IPS DF 19.7 (cell line): ENCODE measurements at regions not wholly inside any gene's neighbourhood (a gene's known extent, or its start where the extent isn't known, plus 50 kb on each side); places are given as distances from the start of the nearest gene placed in this dataset.

Source experiments
- DNase-seq: peaks from one replicate; pipeline ENCODE4 v3.0.0-alpha.2; 2013; ENCODE audit warnings: low read depth, low spot score

GRCh38 chr5:125823572-125823971 is 599.6 kb upstream of the GRAMD2B start:
- no peak for DNase-seq

- DNase-seq = no peak
These were observed 597.0 kb upstream of the GRAMD2B start for GRCh38 chr5:125826214-125826613.

- no peak for DNase-seq
These were observed 593.9 kb upstream of the GRAMD2B start for GRCh38 chr5:125829349-125829748.

- DNase-seq = no peak
These were observed 589.8 kb upstream of the GRAMD2B start for GRCh38 chr5:125833398-125833797.

GRCh38 chr5:125834438-125835115 is 588.6 kb upstream of the GRAMD2B start:
- DNase-seq = no peak

GRCh38 chr5:125835293-125836172 is 587.7 kb upstream of the GRAMD2B start:
- peak; percentile 47 for DNase-seq

GRCh38 chr5:125836256-125836655 is 587.0 kb upstream of the GRAMD2B start:
- DNase-seq = no peak

GRCh38 chr5:125837866-125838265 is 585.3 kb upstream of the GRAMD2B start:
- DNase-seq = no peak

- no peak for DNase-seq
These were observed 575.6 kb upstream of the GRAMD2B start for GRCh38 chr5:125847561-125847960.

- DNase-seq = no peak
These were observed 574.5 kb upstream of the GRAMD2B start for GRCh38 chr5:125848751-125849150.

GRCh38 chr5:125856949-125857348 is 566.3 kb upstream of the GRAMD2B start:
- DNase-seq = no peak

GRCh38 chr5:125863579-125863978 is 559.6 kb upstream of the GRAMD2B start:
- no peak for DNase-seq

GRCh38 chr5:125865166-125865815 is 557.9 kb upstream of the GRAMD2B start:
- no peak for DNase-seq

- no peak for DNase-seq
These were observed 555.2 kb upstream of the GRAMD2B start for GRCh38 chr5:125868036-125868435.

GRCh38 chr5:125870256-125870655 is 553.0 kb upstream of the GRAMD2B start:
- no peak for DNase-seq

- DNase-seq = no peak
These were observed 549.2 kb upstream of the GRAMD2B start for GRCh38 chr5:125874057-125874456.

- peak; percentile 12 for DNase-seq
These were observed 548.5 kb upstream of the GRAMD2B start for GRCh38 chr5:125874717-125875116.

- no peak for DNase-seq
These were observed 546.0 kb upstream of the GRAMD2B start for GRCh38 chr5:125877248-125877647.

- no peak for DNase-seq
These were observed 541.1 kb upstream of the GRAMD2B start for GRCh38 chr5:125882061-125882460.

GRCh38 chr5:125883223-125883622 is 540.0 kb upstream of the GRAMD2B start:
- DNase-seq = no peak

- DNase-seq = no peak
These were observed 534.9 kb upstream of the GRAMD2B start for GRCh38 chr5:125888358-125888757.

- DNase-seq = no peak
These were observed 532.7 kb upstream of the GRAMD2B start for GRCh38 chr5:125890511-125890931.
